ENCODE measurements at regions not wholly inside any gene's neighbourhood (a gene's known extent, or its start where the extent isn't known, plus 50 kb on each side); places are given as distances from the start of the nearest gene placed in this dataset.
"Not testable (repeated sequence)": the region's sequence is repeated elsewhere in the genome, so short reads cannot be mapped to it uniquely, and the experiment has no call there.

- DNase-seq: no peak
- intact Hi-C loops (cut with DNase I): no loop called here
These were observed 51.2 kb upstream of the PRR5 start for GRCh38 chr22:44650806-44651205.

DNA sequence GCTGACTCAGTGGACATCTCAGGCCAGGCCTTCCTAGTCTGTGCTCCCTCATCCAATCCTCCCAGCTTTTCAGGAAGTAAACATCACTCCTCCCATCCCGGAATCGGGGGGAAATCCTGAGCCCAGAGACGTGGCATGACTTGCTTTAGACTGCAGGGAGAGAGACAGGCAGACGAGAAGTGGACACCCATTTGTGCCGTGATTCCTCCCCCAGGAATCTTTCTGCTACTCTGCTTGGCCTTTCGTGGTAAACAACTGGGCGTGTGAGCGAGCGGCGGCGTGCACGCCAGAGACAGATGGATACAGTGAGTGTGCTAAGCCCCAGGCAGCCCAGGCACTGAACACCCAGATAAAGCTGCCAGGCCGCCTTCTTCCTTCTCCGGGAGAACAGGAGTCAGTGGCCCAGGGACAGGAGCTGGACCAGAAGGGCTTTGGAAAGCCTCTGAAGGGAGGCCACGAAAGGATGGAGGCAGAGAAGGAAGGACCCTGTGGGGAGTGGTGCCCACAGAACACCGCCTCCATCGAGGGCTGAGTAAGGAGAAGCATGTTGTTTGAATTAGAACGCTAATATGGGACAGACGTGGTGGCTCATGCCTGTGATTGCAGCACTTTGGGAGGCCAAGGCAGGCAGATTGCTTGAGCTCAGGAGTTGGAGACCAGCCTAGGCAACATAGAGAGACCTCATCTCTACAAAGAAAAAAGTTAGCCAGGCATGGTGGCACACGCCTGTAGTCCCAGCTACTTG, 53.0 kb upstream of the PRR5 start:
- intact Hi-C loops (cut with DNase I): no loop called here
- DNase-seq: peak in 3 of 10 donors; percentile 30 to 78 (median 75)

DNA sequence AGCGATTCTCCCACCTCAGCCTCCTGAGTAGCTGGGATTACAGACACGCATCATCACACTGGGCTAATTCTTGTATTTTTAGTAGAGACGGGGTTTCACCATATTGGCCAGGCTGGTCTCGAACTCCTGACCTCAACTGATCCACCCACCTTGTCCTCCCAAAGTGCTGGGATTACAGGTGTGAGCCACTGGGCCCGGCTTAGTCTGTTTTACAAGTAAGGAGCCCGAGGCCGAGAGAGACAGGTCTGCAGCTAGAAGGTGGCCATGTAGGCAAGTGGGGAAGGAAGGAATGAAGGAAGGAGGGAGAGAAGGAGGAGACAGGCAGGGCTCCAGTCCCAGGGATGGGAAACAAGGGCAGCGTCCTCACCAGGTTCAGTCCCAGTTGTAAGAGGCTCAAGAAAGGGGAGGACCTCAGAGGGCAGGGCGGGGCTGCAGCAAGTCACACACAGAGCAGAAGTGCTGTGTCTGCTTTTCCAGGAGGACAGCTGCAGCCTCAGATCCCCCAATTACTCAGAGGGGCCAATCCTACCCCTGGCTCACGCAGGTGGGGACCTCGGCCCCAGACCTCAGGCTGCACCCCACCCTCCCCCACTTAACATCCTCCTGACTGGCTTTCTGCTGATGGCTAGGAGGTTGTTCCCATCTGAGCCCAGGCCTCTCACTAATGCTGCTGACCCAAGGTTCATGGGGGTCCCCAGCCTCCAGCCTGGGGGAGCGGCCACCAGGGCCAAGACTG, 53.8 kb upstream of the PRR5 start:
- intact Hi-C loops (cut with DNase I): no loop called here
- DNase-seq: peak in 3 of 10 donors; percentile 15 to 62 (median 49)

DNA sequence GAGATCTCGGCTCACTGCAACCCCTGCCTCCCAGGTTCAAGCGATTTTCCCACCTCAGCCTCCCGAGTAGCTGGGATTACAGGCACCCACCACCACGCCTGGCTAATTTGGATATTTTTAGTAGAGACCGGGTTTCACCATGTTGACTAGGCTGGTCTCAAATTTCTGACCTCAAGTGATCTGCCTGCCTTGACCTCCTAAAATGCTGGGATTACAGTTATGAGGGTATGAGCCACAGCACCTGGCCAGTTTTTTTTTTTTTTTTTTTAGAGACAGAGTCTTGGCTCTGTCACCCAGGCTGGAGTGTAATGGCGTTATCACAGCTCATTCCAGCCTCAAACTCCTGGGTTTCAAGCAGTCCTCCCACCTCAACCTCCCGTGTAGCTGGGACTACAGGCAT, 54.9 kb upstream of the PRR5 start:
- DNase-seq: peak in 1 of 10 donors; percentile 42
- intact Hi-C loops (cut with DNase I): no loop called here

DNA sequence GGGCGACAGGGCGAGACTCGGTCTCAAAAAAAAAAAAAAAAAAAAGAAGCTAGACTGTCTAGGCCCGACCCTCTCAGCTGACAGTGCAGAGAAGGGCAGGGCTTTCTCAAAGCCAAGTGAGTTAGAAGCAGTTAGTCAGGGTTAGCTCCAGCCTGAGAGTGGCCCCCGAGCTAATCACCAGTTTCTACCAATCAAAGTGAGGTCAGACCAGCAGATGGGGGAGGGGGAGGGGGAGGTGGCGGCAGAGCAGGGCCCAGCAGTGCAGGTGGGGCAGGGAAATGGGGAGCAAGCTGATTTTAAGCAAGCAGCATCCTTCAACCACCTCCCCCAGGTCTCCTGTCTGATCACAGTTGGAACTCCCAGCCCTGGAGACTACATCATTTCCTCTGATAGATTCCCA, 55.3 kb upstream of the PRR5 start:
- intact Hi-C loops (cut with DNase I): no loop called here
- peak in 1 of 10 donors; percentile 14 for DNase-seq

- peak in 3 of 10 donors; percentile 19 to 39 (median 21) for DNase-seq
- intact Hi-C loops (cut with DNase I): no loop called here
These were observed 55.9 kb upstream of the PRR5 start for GRCh38 chr22:44646141-44646540.

GRCh38 chr22:44645531-44645930, 56.5 kb upstream of the PRR5 start:
- peak in 1 of 10 donors; percentile 25 for DNase-seq
- intact Hi-C loops (cut with DNase I): no loop called here

DNA sequence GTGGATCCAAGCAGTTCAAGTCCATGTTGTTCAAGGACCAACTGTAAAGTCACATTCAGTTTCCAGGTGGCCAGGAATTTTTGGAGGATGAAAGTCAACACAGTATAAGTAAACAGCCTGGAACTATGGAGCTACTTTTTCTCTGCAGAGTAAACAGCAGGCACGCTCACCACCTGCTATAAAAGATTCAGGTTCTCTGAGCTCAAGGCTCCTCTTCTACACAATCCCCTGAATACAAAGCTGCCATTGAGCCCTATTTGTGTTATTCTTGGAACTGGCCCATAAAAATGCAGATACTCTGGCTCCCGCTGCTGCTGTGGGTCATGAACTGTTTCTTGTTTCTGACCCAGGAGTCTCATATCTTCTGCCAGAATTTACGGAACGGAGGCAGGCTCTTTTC, 56.9 kb upstream of the PRR5 start:
- DNase-seq: no peak
- intact Hi-C loops (cut with DNase I): no loop called here

DNA sequence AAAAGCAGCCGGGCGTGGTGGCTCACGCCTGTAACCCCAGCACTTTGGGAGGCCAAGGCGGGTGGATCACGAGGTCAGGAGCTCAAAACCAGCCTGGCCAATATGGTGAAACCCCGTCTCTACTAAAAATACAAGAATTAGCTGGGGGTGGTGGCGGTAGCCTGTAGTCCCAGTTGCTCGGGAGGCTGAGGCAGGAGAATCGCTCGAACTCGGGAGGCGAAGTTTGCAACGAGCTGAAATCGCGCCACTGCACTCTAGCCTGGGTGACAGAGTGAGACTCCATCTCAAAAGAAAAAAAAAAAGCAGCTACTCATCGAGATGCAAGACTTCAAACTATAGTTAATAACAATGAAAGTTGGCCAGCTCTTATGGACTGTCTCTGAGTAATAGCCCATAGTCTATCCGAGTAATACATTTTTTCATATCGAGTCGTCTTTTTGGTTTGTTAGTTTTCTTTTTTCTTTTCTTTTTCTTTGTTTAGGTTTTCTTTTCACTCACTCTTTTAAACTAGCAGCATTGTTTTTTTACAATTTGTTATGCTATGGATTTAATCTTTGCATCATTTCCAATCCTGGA, 58.4 kb upstream of the PRR5 start:
- intact Hi-C loops (cut with DNase I): not testable (repeated sequence)
- peak in 2 of 10 donors; percentile 12 to 60 for DNase-seq

- peak in 1 of 10 donors; percentile 39 for DNase-seq
- intact Hi-C loops (cut with DNase I): no loop called here
These were observed 59.8 kb upstream of the PRR5 start for GRCh38 chr22:44642096-44642644.

GRCh38 chr22:44640618-44641155, 61.3 kb upstream of the PRR5 start:
- intact Hi-C loops (cut with DNase I): no loop called here
- DNase-seq: peak in 2 of 10 donors; percentile 42 to 45

- peak in 2 of 10 donors; percentile 66 to 67 for DNase-seq
- intact Hi-C loops (cut with DNase I): no loop called here
These were observed 62.0 kb upstream of the PRR5 start for GRCh38 chr22:44639891-44640617.

DNA sequence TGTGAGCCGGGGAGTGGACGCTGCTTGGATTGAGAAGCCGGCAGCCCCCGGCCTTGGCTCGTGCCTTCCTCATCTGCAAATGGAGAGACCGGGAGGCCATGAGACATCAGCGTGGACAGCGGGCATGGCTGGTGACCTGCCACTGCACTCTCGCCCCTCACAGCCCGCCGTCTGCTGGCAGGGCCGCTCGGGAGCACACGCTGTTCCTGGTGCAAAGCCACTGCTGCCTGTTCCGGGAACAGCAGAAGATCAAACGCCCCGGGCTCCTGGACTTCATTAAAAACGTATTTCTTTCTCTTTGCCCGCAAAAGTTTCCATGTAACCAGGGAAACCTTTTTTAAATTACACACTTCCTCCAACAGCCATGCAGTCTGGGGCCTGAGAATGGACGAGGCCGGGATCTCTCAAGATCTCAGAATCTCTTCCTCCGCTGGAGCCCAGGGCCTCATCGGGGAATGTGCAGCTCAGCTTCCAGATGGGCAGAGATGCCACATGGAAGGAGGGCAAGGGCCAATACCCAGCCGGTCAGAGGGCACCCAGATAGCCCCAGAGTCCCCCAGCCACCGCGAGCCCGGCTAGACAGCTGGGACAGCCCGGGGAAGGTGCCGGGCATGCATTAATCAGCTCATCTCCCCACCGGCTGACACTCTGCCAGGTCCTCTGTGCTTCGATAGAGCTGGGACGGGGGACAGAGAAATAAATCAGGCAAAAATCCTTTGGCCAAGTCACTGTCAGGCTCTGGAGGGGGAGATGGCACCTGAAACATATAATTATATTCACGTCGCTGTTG, 62.8 kb upstream of the PRR5 start:
- DNase-seq: peak in 6 of 10 donors; percentile 26 to 84 (median 53)
- intact Hi-C loops (cut with DNase I): no loop called here

GRCh38 chr22:44636502-44637206, 65.3 kb upstream of the PRR5 start:
- intact Hi-C loops (cut with DNase I); DNase-seq: not testable (repeated sequence)

DNA sequence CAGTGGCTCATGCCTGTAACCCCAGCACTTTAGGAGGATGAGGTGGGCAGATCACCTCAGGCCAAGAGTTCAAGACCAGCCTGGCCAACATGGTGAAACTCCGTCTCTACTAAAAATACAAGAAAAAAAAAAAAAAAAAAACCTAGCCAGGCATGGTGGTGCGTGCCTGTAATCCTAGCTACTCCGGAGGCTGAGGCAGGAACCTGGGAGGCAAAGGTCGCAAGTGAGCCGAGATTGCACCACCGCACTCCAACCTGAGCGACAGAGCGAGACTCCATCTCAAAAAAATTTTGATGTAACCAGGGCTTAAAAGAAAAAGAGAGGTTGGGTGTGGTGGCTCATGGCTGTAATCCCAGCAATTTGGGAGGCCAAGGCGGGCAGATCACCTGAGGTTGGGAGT, 66.4 kb upstream of the PRR5 start:
- DNase-seq; intact Hi-C loops (cut with DNase I): not testable (repeated sequence)

DNA sequence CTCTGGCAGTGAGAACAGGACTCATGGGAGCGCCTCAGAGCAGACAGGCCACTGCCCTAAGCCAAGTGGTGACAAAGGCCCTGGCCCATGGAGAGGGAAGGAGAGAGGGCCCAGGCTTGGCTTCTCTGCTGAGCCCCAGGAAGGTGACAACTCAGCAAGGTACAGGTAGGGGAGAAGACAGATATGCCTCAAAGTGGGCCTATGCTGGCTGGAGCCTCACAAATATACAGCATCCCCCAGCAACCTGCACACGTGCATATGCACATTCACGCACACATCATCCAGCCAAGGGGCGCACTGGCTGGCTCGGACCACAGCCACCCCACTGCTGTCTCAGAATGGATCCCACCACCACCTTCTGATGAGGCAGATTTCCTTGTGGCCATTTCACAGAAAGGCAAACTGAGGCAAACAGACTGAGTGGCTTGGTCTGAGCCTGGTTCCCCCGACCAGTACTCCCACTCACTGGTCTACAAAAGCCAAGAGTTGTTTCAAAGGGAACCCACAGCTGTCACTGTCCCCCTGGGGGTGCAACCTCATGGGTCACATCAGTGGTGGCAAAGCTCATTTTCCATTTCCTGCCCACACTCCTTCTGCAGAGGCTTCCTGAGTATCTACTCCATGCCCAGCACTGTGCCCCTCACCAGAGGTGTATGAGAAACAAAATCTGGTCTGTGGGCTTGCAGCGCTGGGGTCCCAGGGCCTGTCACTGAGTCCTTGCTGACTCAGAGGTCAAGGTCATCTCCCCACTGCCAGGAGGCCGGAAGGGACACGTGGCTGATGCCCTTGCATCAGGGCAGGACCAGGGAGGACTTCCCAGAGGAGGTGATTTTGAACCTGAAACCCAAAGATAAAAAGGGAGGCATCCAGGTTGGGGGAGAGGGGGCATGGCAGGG, 67.3 kb upstream of the PRR5 start:
- intact Hi-C loops (cut with DNase I): no loop called here
- peak in 1 of 10 donors; percentile 52 for DNase-seq

GRCh38 chr22:44633647-44634046, 68.4 kb upstream of the PRR5 start:
- intact Hi-C loops (cut with DNase I): no loop called here
- no peak for DNase-seq

Measured in posterior cingulate gyrus (tissue), 11 donors.